K562 (cell line): ENCODE measurements at regions not wholly inside any gene's neighbourhood (a gene's known extent, or its start where the extent isn't known, plus 50 kb on each side); places are given as distances from the start of the nearest gene placed in this dataset.

ENCODE experiments used
- ATAC-seq: fragments of 200-7000 bp; cut with Tn5 transposase; 3 replicates; pipeline ENCODE4 v1.9.1; 2020; ENCODE audit warnings: moderate library complexity
- BruUV-seq: library from RNA; stranded (reverse); fragments of 400-500 nt; replicated peaks from 2 replicates; lab custom pipeline; 2021; lab: Mats Ljungman, UMichigan
- CTCF ChIA-PET: fragments of 300-600 bp; formaldehyde crosslinking; extraction: SDS; loops from one replicate; lab custom pipeline; 2021; ENCODE audit warnings: low intra/inter-chr PET ratio; lab: Yijun Ruan, JAX
- POLR2A ChIA-PET: fragments of 300-600, 350-650 bp; sonication (Branson Sonifier 250); formaldehyde crosslinking; extraction: SDS; loops from one replicate; lab custom pipeline; 2021; ENCODE audit warnings: antibody characterized with exemption, inconsistent platforms; lab: Yijun Ruan, JAX
- DNase-seq, 4 experiments: peaks; one replicate each; pipeline versions ENCODE4 v3.0.0 to v3.0.0-alpha.2; 2011 to 2018; ENCODE audit warnings: low spot score in 3 of 4, mixed read lengths in 3 of 4; ENCODE audit errors: extremely low read depth in 1 of 4
- FAIRE-seq: peaks from 2 replicates; lab custom pipeline; 2011; peaks lifted over from hg19 to GRCh38; lab: Jason Lieb, UNC
- H2AFZ ChIP-seq: 2 replicates; pipeline ENCODE4 v1.6.0; 2011; ENCODE audit warnings: low read depth, low read length, control low read depth, inconsistent platforms
- H3K27ac ChIP-seq: fragments of 200-600 bp; 3 replicates; pipeline ENCODE4 v1.8.0; 2011; ENCODE audit warnings: low read depth, mild to moderate bottlenecking, control low read depth, inconsistent platforms, low read length, moderate library complexity, mixed read lengths; ENCODE audit errors: extremely low read depth
- H3K27me3 ChIP-seq, 2 experiments: fragments of 300-600 bp in 1 of 2; 2 replicates in 1 of 2; 3 replicates in 1 of 2; pipeline versions ENCODE4 v1.6.0 to v1.8.0; 2011; ENCODE audit warnings: inconsistent platforms in 2 of 2, low read length in 2 of 2, mild to moderate bottlenecking in 1 of 2, mixed read lengths in 1 of 2, moderate library complexity in 1 of 2; ENCODE audit not compliant: control insufficient read depth in 2 of 2, insufficient read depth in 2 of 2
- H3K36me3 ChIP-seq: fragments of 300-600 bp; 3 replicates; pipeline ENCODE4 v1.8.0; 2011; ENCODE audit warnings: mild to moderate bottlenecking, low read length, inconsistent platforms; ENCODE audit not compliant: control insufficient read depth, insufficient read depth
- H3K4me1 ChIP-seq, 2 experiments: fragments of 200-600 bp in 1 of 2; replicated peaks in 1 of 2; 2 replicates in 1 of 2; 3 replicates in 1 of 2; pipeline versions ENCODE4 v1.5.1 to v1.8.0; 2011; ENCODE audit warnings: inconsistent platforms in 2 of 2, low read length in 2 of 2, mild to moderate bottlenecking in 1 of 2, mixed read lengths in 1 of 2, moderate library complexity in 1 of 2; ENCODE audit not compliant: control insufficient read depth in 2 of 2, insufficient read depth in 2 of 2
- H3K4me2 ChIP-seq: 2 replicates; pipeline ENCODE4 v1.6.1; 2011; ENCODE audit warnings: low read length, control low read depth, inconsistent platforms, mixed read lengths; ENCODE audit not compliant: insufficient read depth
- H3K4me3 ChIP-seq: fragments of 200-600 bp; sonication (generic), shearing (Covaris generic); 2 replicates; pipeline ENCODE4 v1.5.1; 2016; ENCODE audit warnings: control low read depth, inconsistent platforms
- H3K79me2 ChIP-seq: fragments of 200-600 bp; 3 replicates; pipeline ENCODE4 v1.8.0; 2011; ENCODE audit warnings: low read length, inconsistent platforms; ENCODE audit not compliant: control insufficient read depth, insufficient read depth
- H3K9ac ChIP-seq, 2 experiments: 2 replicates each; pipeline versions ENCODE4 v1.6.0 to v1.6.1; 2011; ENCODE audit warnings: low read depth in 2 of 2, low read length in 2 of 2, control low read depth in 1 of 2, inconsistent platforms in 1 of 2, mild to moderate bottlenecking in 1 of 2, mixed read lengths in 1 of 2; ENCODE audit not compliant: insufficient read depth in 1 of 2
- H3K9me1 ChIP-seq: one replicate; pipeline ENCODE4 v1.6.0; 2011; ENCODE audit warnings: inconsistent platforms, mild to moderate bottlenecking, low read length, moderate library complexity; ENCODE audit not compliant: control insufficient read depth, insufficient read depth
- H3K9me3 ChIP-seq: replicated peaks from 2 replicates; pipeline ENCODE4 v1.5.1; 2011; ENCODE audit warnings: low read depth, low read length, inconsistent platforms; ENCODE audit not compliant: control insufficient read depth, insufficient read depth
- H4K20me1 ChIP-seq: replicated peaks from 2 replicates; pipeline ENCODE4 v1.6.1; 2011; ENCODE audit warnings: low read length, inconsistent platforms, mixed read lengths; ENCODE audit not compliant: control insufficient read depth, insufficient read depth
- BDP1 ChIP-seq: IDR thresholded peaks from 3 replicates; pipeline ENCODE4 v1.6.1; 2011; ENCODE audit not compliant: insufficient read length, insufficient read depth
- CBFA2T3 ChIP-seq: fragments of 450-650 bp; IDR thresholded peaks from 2 replicates; pipeline ENCODE4 v1.6.1; 2017
- EGR1 ChIP-seq: fragments of 450-650 bp; conservative IDR thresholded peaks from 2 replicates; pipeline ENCODE4 v1.6.1; 2017; ENCODE audit warnings: mild to moderate bottlenecking
- ETV6 ChIP-seq, 3 experiments: fragments of 150-350 bp in 1 of 3; sonication (generic) in 1 of 3; formaldehyde crosslinking in 1 of 3; IDR thresholded peaks; 2 replicates each; pipeline versions ENCODE4 v1.6.1 to v1.8.0; 2014 to 2022; ENCODE audit warnings: borderline replicate concordance in 2 of 3, low read depth in 2 of 3, antibody characterized with exemption in 1 of 3, low read length in 1 of 3, mild to moderate bottlenecking in 1 of 3, missing genetic modification reagents in 1 of 3
- KAT8 ChIP-seq: fragments of 450-650 bp; IDR thresholded peaks from 2 replicates; pipeline ENCODE4 v1.6.1; 2016; ENCODE audit warnings: low read depth, mild to moderate bottlenecking
- MED1 ChIP-seq: sonication (generic); formaldehyde crosslinking; IDR thresholded peaks from 2 replicates; pipeline ENCODE4 v1.8.1; 2023; ENCODE audit warnings: missing genetic modification reagents, borderline replicate concordance
- SIRT6 ChIP-seq: IDR thresholded peaks from one replicate; pipeline ENCODE4 v1.6.1; 2012; ENCODE audit warnings: low read depth, mild to moderate bottlenecking, control low read depth, inconsistent platforms, low read length, moderate library complexity
- TBP ChIP-seq: optimal IDR thresholded peaks from 2 replicates; pipeline ENCODE3; 2011; ENCODE audit warnings: low read depth, low read length, improper control_type of control experiment
- ZKSCAN3 ChIP-seq: fragments of 250-450 bp; sonication (Bioruptor Pico); IDR thresholded peaks from 2 replicates; pipeline ENCODE4 v1.4.0; 2020
- WGBS: fragments of 100-300 bp; shearing (Covaris generic); methylation state at CpG from one replicate; pipeline ENCODE4 v1.1.6; 2016; ENCODE audit warnings: low coverage, mixed read lengths; ENCODE audit not compliant: insufficient coverage; ENCODE audit errors: missing lambda C conversion rate; 5-methylcytosine and 5-hydroxymethylcytosine counted together
- in situ Hi-C: fragments of 300-500 bp; cut with MboI; formaldehyde crosslinking; loops from 4 replicates; pipeline ENCODE4 v1.15.0; 2018; ENCODE audit warnings: inconsistent platforms, mixed read lengths
- intact Hi-C: fragments of 100-400 bp; cut with micrococcal nuclease; formaldehyde crosslinking; loops from 2 replicates; pipeline ENCODE4 v1.14.2; 2022
- TF ChIP-seq, protein P1 (sequence below): fragments of 450-650 bp; IDR thresholded peaks from 2 replicates; pipeline ENCODE4 v1.6.1; 2016; ENCODE audit warnings: mild to moderate bottlenecking, moderate library complexity
- TF ChIP-seq, protein P2 (sequence below), 2 experiments: fragments of 200-800 bp in 1 of 2; sonication (Bioruptor generic) in 1 of 2; sonication (generic) in 1 of 2; formaldehyde crosslinking in 1 of 2; IDR thresholded peaks in 1 of 2; conservative IDR thresholded peaks in 1 of 2; 2 replicates each; pipeline versions ENCODE4 v1.5.0 to v1.6.1; 2016 to 2020; ENCODE audit warnings: missing compliant biosample characterization in 1 of 2, missing genetic modification characterization in 1 of 2, missing genetic modification reagents in 1 of 2

DNA sequence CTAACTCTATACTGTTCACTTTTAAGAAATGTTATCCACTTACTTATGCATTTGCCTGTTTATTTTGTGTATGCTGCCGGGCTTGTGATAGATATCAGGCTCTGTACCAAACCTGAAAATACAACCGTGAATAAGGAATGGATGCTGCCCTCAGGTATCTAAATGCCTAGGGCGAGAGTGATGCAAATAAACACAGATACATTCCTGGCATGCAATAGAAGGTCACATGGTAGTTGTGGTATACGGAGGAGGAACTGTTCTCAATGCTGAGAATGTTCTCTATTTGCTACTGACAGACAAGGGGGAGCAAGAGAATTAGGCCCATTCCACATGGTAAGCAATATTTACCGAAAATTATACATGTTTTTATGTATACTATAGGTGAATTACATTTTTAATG lies 227.8 kb downstream of the ICE1 start:
- no peaks in the 10 kb centered on the region; the same call in 1 of the 2 replicates for H4K20me1 ChIP-seq
- no peak overlapping the region for H3K9ac ChIP-seq
- ChIA-PET POLR2A (no interaction called here), CTCF (no interaction called here)
- no peak for FAIRE-seq
- in situ Hi-C loops: no loop called here
- no peak for DNase-seq
- H3K4me2 ChIP-seq: no peak overlapping the region
- ATAC-seq: no peak
- H3K9me3 ChIP-seq: no peaks in the 10 kb centered on the region
- no TSS peak for BruUV-seq
- no peak overlapping the region for H3K27ac ChIP-seq
- no peaks in the 10 kb centered on the region for H3K36me3 ChIP-seq
- H3K9me1 ChIP-seq: no peaks in the 10 kb centered on the region
- H3K4me1 ChIP-seq: no peaks in the 10 kb centered on the region; a peak in 1 of 5 replicates
- WGBS: 2% methylated on average over 5 of the region's 5 CpGs
- no peak overlapping the region for H2AFZ ChIP-seq
- H3K27me3 ChIP-seq: peaks cover 16 to 33% of the 10 kb centered on the region in 2 experiments
- H3K79me2 ChIP-seq: no peaks in the 10 kb centered on the region
- TF ChIP-seq EGR1 (no peak), TBP (no peak), MED1 (no peak), BDP1 (no peak), CBFA2T3 (no peak), KAT8 (no peak), ZKSCAN3 (CRISPR knock-in tag) (no peak), SIRT6 (no peak), ETV6 (IDR thresholded peaks at IDR 0.05; ENCODE audit: borderline replicate concordance in 1 of 2, low read depth in 2 of 2, low read length in 1 of 2) (no peak), ETV6 (CRISPR knock-in tag; IDR thresholded peaks at IDR 0.05; ENCODE audit: borderline replicate concordance) (no peak)
- TF ChIP-seq, protein P1, sequence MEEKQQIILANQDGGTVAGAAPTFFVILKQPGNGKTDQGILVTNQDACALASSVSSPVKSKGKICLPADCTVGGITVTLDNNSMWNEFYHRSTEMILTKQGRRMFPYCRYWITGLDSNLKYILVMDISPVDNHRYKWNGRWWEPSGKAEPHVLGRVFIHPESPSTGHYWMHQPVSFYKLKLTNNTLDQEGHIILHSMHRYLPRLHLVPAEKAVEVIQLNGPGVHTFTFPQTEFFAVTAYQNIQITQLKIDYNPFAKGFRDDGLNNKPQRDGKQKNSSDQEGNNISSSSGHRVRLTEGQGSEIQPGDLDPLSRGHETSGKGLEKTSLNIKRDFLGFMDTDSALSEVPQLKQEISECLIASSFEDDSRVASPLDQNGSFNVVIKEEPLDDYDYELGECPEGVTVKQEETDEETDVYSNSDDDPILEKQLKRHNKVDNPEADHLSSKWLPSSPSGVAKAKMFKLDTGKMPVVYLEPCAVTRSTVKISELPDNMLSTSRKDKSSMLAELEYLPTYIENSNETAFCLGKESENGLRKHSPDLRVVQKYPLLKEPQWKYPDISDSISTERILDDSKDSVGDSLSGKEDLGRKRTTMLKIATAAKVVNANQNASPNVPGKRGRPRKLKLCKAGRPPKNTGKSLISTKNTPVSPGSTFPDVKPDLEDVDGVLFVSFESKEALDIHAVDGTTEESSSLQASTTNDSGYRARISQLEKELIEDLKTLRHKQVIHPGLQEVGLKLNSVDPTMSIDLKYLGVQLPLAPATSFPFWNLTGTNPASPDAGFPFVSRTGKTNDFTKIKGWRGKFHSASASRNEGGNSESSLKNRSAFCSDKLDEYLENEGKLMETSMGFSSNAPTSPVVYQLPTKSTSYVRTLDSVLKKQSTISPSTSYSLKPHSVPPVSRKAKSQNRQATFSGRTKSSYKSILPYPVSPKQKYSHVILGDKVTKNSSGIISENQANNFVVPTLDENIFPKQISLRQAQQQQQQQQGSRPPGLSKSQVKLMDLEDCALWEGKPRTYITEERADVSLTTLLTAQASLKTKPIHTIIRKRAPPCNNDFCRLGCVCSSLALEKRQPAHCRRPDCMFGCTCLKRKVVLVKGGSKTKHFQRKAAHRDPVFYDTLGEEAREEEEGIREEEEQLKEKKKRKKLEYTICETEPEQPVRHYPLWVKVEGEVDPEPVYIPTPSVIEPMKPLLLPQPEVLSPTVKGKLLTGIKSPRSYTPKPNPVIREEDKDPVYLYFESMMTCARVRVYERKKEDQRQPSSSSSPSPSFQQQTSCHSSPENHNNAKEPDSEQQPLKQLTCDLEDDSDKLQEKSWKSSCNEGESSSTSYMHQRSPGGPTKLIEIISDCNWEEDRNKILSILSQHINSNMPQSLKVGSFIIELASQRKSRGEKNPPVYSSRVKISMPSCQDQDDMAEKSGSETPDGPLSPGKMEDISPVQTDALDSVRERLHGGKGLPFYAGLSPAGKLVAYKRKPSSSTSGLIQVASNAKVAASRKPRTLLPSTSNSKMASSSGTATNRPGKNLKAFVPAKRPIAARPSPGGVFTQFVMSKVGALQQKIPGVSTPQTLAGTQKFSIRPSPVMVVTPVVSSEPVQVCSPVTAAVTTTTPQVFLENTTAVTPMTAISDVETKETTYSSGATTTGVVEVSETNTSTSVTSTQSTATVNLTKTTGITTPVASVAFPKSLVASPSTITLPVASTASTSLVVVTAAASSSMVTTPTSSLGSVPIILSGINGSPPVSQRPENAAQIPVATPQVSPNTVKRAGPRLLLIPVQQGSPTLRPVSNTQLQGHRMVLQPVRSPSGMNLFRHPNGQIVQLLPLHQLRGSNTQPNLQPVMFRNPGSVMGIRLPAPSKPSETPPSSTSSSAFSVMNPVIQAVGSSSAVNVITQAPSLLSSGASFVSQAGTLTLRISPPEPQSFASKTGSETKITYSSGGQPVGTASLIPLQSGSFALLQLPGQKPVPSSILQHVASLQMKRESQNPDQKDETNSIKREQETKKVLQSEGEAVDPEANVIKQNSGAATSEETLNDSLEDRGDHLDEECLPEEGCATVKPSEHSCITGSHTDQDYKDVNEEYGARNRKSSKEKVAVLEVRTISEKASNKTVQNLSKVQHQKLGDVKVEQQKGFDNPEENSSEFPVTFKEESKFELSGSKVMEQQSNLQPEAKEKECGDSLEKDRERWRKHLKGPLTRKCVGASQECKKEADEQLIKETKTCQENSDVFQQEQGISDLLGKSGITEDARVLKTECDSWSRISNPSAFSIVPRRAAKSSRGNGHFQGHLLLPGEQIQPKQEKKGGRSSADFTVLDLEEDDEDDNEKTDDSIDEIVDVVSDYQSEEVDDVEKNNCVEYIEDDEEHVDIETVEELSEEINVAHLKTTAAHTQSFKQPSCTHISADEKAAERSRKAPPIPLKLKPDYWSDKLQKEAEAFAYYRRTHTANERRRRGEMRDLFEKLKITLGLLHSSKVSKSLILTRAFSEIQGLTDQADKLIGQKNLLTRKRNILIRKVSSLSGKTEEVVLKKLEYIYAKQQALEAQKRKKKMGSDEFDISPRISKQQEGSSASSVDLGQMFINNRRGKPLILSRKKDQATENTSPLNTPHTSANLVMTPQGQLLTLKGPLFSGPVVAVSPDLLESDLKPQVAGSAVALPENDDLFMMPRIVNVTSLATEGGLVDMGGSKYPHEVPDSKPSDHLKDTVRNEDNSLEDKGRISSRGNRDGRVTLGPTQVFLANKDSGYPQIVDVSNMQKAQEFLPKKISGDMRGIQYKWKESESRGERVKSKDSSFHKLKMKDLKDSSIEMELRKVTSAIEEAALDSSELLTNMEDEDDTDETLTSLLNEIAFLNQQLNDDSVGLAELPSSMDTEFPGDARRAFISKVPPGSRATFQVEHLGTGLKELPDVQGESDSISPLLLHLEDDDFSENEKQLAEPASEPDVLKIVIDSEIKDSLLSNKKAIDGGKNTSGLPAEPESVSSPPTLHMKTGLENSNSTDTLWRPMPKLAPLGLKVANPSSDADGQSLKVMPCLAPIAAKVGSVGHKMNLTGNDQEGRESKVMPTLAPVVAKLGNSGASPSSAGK: no peak
- TF ChIP-seq, protein P2, sequence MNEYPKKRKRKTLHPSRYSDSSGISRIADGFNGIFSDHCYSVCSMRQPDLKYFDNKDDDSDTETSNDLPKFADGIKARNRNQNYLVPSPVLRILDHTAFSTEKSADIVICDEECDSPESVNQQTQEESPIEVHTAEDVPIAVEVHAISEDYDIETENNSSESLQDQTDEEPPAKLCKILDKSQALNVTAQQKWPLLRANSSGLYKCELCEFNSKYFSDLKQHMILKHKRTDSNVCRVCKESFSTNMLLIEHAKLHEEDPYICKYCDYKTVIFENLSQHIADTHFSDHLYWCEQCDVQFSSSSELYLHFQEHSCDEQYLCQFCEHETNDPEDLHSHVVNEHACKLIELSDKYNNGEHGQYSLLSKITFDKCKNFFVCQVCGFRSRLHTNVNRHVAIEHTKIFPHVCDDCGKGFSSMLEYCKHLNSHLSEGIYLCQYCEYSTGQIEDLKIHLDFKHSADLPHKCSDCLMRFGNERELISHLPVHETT (CRISPR knock-in tag; conservative IDR thresholded peaks at IDR 0.05 in 1 of 2, IDR thresholded peaks at IDR 0.05 in 1 of 2): no peak
- no peak overlapping the region for H3K4me3 ChIP-seq
- intact Hi-C loops: no loop called here
